GM19035 (cell line): ENCODE measurements at regions not wholly inside any gene's neighbourhood (a gene's known extent, or its start where the extent isn't known, plus 50 kb on each side); places are given as distances from the start of the nearest gene placed in this dataset.
"Not testable (repeated sequence)": the region's sequence is repeated elsewhere in the genome, so short reads cannot be mapped to it uniquely, and the experiment has no call there.

Source experiments
- ATAC-seq: cut with Tn5 transposase; IDR thresholded peaks from one replicate; pipeline ENCODE4 v1.9.1; 2021; ENCODE audit not compliant: unreplicated experiment

DNA sequence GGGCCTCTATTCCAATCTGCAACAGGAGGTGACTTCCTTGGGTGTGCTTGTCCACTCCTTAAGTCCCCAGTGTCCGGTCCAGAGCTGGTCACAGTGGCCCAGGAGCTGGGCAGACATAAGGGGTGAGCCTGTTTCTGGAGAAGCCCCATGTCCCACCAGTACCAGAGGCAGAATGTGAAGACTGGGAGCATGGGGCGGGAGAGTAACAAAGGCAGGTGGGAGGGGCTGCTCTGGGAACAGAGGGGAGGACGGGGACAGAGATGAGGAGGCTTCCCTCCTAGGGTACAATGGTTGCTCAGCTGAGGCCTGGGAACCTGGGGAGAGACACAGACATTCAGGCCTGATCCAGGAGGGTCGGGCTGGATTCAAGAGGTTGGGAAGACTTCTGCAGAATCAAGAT is 323.3 kb upstream of the TNRC6C start:
- no peak for ATAC-seq

DNA sequence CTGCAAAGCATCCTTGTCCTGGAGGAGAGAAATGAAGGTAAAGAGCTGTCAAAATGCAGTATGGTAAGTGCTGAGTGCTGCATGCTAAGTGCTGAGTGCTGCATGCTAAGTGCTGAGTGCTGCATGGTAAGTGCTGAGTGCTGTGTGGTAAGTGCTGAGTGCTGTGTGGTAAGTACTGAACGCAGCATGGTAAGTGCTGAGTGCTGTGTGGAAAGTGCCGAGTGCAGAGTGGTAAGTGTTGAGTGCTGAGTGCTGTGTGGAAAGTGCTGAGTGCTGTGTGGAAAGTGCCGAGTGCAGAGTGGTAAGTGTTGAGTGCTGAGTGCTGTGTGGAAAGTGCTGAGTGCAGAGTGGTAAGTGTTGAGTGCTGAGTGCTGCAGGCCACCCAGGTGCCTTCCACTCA is 322.7 kb upstream of the TNRC6C start:
- ATAC-seq: not testable (repeated sequence)

DNA sequence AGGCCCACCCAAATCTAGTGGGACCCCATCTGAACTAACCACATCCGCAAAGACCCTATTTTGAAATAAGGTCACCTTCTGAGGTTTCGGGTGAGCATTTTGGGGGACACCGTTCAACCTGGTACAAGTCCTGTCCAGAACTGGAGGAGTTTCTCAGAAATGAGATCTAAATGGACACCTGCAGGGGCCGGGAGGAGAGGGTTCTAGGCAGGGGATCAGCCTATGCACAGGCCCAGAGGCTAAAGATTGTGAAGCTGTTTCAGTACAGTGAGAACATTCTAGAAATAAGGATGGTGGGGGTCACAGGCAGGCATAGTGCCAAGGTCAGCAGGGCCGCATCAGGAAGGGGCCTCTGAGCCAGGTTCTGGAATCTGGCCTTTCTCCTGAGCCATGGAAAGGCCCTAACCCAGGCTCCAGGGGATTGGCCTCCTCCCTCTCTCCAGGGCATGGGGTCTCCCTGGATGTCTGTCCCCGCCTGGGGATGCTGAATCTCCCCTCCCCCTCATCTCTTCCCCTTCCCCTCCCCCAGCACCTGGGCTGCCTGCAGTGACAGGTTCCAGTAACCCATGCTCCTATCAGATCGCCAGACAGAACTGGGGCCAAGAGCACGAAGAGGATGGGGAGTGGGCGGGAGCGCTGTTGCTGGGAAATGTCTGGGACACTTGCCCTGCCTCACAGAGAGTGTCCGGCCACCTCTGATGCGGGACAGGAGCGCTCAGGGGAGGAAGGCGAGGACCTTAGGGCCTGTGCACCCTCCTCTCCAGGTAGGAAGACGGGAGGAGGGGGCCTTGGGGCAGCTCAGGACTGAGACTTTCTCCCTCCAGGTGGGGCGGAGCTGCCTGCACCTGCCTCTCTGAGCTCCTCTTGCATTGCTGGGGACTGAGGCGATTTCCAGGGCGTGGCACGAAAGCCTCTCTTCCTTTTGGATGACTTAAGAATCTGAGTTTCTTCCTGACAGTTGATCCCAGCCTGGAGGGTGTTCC is 321.4 kb upstream of the TNRC6C start:
- no peak for ATAC-seq

DNA sequence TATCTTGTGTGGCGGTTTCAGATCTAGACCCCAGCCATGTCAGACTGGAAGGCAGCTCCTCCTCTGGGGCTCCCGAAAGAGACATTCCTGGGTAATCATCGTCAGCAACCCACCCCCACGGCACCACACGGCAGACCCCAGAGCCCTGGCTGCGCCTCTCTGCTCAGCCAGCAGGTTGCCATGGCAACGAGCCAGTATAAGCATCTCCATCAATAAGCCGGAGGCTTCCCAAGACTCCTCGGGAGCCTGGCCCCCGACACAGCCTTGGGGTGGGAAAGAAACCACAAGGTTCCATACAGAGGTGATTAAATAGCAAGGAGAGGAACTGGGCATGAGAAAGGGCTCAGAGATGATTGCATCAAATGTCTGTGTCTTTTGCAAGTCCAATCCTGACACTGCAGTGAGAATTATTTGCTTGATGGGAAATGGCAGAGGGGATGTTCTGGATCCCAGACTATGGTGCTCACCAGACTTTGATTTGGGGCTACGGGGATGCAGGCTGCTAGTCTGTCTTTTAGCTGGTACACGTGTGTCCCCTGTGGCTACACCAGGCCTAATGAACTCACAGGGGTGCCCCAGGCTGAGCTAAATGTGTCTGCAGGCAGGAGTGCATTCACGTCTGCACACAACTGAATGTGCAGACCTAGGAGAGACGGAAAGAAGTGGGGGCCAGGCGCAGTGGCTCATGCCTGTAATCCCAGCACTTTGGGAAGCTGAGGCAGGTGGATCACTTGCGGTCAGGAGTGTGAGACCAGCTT is 320.5 kb upstream of the TNRC6C start:
- ATAC-seq: no peak

DNA sequence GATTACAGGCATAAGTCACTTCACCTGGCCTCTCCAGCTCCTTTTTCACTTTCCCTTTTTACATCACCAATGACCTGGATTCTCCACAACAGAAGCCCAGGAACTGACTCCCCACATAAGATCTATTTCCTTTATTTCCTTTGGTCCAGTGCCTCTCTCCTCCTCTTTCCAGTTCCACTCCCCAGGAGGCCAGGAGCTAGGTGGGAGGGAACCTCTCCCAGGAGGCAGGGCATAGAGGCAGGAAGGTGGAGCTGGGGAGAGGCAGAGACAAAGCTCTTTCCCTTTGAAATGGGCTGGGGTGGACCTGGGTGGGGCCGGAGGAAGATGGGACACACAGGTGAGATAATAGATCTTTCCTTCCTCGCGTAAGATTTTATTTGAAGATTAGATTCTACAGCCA is 318.3 kb upstream of the TNRC6C start:
- ATAC-seq: no peak

DNA sequence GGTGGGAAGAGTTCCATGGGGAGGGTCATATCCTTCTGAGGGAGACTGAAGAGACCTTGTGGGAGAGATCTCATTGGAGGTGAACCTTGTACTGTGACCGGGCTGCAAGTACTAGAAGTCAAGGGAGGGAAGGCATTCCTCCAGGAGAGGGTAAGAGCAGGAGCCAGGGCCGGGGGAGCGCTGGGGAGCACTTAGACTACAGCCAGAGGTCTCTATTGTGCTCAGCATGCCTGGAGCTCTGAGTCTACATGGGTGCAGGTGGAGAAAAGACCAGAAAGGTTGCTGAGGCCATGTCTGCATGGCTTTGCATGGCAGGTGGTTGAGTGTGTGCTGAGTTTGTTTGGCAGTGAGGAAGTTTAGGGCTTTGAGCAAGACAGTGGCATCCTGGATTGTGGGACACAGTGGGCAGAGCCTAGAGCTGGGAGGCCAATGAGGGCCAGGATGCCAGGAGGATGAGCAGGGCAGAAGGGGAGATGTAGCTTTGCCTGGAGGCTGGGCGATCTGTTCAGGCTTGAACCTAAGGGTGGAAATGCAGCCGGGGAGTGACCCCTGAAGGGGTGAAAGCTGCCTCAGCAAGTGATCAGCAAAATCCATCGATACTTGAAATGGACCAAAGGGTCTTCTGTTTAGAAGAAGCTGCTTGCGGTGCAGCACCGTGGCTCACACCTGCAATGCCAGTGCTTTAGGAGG is 317.4 kb upstream of the TNRC6C start:
- ATAC-seq: no peak

DNA sequence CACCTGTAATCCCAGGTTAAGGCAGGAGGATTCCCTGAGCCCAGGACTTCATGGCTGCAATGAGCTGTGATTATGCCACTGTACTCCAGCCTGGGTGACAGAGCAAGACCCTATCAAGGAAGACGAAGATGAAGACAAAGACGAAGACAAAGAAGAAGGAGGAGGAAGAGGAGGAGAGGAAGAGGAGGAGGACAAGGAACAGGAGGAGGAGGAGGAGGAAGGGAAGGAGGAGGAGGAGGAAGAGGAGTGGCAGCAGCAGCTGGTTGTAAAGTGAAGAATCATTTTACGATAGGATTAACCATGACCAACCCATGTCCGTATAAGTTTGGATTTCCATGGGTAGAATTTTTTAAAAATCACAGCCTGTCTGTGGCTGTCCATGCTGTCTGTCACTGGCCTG is 316.8 kb upstream of the TNRC6C start:
- no peak for ATAC-seq

DNA sequence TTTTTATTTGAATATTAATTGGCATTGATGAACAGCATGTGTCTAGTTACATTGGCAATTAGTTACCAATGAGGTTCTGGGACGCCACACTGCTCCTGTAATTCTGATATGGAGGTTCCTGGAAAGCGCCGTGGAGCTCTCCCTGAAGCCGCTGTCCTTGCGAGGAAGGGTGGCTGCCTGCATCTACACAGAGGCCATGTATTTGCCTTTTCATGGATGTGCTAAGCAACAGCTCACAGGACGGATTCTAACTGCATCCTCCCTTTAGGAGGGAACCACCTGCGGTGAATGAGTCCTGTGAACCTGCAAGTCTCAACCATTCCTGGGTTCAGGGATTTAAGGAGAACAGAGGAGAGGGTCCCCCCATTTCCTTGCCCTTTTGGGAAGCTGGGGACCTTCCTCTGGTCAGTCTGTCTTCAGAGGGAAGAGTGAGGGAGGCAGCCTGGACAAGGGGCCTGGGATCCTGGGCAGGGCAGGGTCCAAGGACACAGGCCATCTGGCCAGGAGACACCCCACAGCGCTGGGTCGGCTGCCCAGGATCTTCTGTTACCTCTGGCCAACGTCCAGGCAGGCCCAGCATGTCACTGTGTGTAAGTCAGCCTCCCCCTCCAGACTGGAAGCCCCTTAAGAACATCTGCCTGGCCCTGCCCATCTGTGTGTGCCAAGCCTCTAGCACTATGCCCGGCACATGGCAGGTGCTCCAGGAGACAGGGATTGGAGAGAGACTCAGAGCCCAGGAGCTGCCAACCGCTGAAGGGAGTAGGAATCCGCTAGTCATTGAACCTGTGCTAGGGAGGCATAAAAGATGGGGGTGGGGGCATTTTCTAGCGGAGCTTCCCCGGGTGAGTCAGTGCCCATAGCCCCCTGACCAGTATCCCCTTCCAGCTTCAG is 314.1 kb upstream of the TNRC6C start:
- no peak for ATAC-seq

DNA sequence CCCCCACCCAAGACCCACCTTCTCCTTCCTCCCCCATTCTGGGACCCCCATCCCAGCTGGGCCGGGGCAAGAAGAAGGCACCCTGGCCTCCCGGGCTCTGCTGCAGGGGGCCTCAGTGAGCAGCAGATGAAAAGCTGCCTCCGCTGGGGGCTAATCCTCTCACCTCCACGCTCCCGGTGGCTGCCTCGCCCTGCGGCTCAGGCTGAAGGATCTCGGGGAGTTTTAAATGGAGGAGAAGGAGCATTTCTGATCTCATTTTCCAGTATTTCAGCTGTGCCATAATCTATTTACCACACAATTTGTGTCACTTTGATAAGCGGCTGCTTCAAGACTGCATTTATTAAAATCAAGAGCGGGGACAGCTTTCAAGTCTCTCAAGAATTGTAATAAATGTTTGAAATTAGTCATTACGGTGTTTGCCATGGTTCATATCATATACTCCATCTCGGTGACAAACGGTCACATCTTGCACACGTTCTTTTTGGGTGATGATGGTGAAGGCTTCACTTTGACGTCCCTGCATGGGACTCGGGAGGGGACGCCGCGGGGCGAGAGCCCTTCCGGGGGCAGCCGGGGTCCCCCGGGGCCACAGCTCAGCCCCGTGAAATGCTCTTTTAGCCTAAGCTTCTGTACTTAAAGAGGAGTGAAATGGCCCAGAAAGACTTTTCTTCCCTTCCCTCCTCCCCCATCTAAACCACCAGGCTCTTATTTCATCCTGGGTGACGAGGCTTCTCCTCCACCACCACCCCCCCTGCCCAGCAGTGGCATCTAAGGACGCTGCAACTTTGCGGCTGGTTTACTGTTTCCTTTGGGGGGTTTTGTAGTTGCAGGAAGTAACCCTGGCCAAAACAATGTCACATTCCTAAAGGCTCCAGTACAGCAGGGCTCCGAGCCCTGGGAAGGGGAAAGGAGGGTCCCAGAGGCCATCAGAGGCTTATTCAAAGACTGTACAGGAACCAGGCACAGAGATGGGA is 313.1 kb upstream of the TNRC6C start:
- ATAC-seq: no peak

DNA sequence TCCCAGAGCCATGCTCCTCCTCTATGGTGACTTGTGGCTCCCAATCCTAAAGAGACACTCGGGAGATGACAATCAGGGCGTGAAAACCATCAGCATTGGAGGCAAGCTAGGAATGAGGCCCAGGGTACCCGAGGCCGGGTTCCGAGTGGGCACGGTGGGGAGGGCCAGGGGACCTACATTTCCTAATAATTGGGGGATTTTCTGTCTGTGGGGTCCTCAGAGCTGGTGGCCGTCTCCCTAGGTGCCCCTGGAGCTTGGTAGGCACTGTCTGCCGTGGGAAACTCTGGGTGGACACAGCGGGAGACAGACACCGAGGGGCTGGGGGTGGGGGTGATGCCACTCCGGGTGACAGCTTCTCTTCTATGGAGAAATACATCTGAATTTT is 312.5 kb upstream of the TNRC6C start:
- ATAC-seq: no peak

DNA sequence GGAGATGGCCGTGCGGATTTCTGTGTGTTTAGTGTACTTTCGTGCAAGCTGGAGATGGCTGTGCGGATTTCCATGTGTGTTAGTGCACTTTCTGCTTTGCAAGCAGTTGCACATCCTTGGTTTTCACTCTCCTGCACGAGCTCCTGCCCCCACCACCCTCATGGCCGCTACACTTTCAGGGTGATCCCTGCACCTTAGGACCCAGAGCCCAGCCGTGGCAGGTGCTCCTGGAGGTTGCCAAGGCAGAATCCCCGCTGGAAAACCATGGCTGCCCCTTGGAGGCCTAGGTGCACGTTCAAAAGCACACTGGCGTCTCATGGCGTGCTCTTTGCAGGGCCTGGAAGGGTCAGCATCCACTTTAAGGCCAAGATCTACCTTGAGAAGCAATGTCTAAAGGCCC is 311.0 kb upstream of the TNRC6C start:
- no peak for ATAC-seq

DNA sequence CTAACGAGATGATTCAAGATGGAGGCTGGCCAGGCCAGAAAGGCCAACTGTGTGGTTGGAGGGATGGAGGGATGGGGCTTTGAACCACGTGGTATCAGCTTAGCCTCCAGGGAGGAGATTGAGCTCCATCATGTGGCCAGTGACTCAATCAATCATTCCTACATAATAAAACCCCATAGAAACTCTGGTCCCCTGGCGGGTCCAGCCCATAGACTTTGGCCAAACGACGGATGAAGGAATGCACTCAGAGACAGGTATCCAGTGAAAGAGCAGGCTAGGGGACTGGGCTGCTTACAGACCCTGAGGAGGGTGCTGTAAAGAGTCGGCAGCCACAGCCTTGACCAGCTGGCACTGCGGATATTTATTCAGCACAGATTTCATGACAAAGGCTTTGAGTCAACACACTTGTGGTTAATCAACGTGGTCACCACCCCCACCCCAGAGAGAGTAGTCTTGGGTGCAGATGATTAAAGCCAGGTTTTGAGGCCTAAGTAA is 308.7 kb upstream of the TNRC6C start:
- ATAC-seq: no peak

DNA sequence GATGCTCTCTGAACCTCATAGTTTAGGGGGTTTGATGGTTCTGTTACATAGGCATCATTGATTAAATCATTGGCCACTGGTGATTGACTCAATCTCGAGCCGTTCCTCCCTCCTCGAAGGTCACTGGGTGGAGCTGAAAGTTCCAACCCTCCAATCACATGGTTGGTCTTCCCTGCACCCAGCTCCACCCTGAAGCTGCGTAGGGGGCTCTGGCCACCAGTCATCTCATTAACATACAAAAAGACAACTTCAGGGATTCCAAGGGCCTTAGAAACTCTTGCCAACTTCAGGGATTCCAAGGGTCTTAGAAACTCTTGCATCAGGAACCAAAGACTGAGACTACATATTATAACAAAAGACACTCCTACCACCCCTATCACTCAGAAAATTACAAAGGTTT is 306.5 kb upstream of the TNRC6C start:
- no peak for ATAC-seq

DNA sequence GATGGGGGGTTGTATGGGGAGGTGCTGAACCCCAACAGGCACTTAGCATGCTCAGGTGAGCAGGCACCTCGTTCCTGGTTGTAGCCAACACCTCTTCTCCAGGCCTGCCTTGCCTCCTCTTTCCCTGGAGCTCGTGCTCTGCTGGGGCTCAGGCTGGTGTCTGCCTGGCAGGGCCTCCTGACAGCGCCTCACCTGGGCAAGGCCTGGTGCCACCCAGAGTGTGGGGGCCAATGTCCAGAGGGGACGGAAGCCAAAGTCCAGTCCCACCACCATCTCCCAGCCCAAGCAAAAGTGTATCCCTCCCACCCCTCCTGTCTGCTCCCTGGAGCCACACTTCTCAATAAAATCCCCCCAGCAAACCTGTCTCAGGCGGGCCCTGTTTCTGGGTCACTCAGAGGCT is 304.2 kb upstream of the TNRC6C start:
- no peak for ATAC-seq

DNA sequence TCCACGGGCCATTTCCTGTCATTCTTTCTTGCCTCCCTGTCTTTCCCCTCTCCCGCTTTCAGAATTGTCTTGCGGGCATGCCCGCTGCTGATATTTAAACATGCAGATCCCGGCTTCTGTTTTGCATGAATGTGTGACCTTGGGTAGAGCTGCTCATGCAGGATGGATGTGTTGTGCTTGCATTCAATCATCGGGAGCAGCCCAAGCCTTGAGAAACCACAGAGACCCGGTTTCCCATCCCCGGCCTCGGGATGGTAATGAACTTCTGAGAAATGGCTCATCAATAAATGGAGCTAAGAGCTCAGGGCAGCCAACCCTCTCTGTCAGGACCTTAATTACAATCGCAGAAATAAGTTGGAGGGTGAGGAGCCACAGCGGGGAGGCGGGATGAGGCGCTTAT is 303.7 kb upstream of the TNRC6C start:
- ATAC-seq: no peak

DNA sequence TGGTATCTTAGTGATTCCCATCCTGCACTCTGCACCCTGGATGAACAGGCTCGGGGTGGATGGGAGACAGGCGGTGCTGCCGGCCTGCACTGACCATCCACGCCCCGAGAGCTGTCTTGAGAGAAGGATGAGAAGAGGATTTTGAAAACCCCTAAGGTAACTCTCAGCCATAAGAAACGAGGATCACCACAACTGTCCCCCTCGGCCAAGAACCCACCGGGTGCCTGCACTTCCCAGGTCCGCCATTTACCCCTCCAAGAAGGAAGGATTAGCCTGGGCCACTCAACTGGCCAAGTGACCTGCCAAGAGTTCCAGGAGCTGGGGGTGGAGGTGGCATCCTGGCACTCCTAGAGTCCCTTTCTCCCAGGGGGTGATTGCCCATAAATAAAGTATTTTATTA is 302.4 kb upstream of the TNRC6C start:
- ATAC-seq: no peak

DNA sequence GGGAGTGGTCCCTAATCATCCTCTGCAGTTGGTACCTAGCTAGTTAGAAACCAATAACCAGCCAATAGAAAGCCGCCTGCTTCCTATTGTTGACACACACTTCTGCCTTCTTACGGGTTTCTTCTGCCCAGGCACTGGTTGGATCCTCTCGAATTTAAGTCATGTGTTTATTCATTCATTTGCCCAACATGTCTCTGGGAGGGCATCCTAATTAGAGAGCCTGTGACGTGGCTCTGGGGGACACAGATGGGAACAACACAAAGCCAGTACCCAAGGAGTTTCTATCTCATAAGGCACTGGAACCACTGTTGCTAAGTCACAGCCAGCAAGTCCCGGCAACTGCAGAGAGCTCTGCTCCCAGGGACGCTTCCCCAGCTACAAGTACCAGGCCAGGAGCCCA is 300.7 kb upstream of the TNRC6C start:
- no peak for ATAC-seq

DNA sequence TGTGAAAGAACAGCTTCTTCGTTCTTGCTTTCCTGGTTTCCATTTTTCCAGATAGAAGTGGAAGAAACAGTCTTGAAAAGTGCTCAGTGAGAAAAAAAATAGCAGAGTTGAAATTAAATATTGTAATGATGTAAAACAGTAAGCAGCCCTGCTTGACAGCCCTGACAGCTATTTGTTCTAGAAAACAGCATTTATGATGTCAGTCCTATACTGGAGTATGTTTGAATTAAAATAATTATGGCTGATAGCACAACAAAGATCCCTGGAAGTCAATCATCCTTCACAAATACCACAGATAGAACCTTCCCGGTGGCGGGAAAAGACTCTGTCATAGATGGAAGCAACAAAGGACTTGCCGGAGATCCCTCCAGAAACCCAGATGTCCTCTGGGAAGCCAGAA is 298.0 kb upstream of the TNRC6C start:
- no peak for ATAC-seq

DNA sequence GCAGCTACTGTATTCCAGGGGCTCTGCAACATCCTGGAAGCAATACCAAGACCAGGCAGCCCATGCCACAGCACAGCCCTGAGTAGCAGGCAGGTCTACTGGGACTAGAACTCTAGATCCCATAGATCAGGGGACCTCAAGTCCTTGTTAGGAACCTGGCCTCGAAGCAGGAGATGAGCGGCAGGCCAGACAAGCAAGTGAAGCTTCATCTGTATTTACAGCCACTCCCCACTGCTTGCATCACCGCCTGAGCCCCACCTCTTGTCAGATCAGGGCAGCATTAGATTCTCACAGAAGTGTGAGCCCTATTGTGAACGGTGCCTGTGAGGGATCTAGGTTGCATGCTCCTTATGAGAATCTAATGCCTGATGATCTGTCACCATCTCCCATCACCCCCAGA is 295.7 kb upstream of the TNRC6C start:
- no peak for ATAC-seq
